ENCODE measurements at regions not wholly inside any gene's neighbourhood (a gene's known extent, or its start where the extent isn't known, plus 50 kb on each side); places are given as distances from the start of the nearest gene placed in this dataset.

DNA sequence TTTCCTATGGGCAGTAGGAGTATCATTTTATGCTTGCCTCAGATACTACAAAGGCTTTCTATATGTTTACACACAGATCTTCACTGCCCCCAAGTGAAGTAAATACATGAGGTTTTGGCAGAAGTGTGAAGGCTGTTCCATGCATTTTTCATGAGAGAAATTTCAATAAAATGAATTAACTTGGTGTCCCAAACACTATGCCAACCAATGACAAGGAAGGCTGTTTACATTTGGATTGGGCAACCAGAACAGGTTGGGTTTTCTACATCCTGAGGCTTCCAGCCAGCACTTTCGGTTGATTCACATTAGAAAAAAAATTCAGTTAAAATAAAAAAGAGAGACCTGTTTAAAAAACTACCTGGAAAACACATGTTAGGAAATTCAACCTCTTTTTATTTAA, 625.4 kb downstream of the KCNJ2 start (continued):
- TF ChIP-seq, protein P1, sequence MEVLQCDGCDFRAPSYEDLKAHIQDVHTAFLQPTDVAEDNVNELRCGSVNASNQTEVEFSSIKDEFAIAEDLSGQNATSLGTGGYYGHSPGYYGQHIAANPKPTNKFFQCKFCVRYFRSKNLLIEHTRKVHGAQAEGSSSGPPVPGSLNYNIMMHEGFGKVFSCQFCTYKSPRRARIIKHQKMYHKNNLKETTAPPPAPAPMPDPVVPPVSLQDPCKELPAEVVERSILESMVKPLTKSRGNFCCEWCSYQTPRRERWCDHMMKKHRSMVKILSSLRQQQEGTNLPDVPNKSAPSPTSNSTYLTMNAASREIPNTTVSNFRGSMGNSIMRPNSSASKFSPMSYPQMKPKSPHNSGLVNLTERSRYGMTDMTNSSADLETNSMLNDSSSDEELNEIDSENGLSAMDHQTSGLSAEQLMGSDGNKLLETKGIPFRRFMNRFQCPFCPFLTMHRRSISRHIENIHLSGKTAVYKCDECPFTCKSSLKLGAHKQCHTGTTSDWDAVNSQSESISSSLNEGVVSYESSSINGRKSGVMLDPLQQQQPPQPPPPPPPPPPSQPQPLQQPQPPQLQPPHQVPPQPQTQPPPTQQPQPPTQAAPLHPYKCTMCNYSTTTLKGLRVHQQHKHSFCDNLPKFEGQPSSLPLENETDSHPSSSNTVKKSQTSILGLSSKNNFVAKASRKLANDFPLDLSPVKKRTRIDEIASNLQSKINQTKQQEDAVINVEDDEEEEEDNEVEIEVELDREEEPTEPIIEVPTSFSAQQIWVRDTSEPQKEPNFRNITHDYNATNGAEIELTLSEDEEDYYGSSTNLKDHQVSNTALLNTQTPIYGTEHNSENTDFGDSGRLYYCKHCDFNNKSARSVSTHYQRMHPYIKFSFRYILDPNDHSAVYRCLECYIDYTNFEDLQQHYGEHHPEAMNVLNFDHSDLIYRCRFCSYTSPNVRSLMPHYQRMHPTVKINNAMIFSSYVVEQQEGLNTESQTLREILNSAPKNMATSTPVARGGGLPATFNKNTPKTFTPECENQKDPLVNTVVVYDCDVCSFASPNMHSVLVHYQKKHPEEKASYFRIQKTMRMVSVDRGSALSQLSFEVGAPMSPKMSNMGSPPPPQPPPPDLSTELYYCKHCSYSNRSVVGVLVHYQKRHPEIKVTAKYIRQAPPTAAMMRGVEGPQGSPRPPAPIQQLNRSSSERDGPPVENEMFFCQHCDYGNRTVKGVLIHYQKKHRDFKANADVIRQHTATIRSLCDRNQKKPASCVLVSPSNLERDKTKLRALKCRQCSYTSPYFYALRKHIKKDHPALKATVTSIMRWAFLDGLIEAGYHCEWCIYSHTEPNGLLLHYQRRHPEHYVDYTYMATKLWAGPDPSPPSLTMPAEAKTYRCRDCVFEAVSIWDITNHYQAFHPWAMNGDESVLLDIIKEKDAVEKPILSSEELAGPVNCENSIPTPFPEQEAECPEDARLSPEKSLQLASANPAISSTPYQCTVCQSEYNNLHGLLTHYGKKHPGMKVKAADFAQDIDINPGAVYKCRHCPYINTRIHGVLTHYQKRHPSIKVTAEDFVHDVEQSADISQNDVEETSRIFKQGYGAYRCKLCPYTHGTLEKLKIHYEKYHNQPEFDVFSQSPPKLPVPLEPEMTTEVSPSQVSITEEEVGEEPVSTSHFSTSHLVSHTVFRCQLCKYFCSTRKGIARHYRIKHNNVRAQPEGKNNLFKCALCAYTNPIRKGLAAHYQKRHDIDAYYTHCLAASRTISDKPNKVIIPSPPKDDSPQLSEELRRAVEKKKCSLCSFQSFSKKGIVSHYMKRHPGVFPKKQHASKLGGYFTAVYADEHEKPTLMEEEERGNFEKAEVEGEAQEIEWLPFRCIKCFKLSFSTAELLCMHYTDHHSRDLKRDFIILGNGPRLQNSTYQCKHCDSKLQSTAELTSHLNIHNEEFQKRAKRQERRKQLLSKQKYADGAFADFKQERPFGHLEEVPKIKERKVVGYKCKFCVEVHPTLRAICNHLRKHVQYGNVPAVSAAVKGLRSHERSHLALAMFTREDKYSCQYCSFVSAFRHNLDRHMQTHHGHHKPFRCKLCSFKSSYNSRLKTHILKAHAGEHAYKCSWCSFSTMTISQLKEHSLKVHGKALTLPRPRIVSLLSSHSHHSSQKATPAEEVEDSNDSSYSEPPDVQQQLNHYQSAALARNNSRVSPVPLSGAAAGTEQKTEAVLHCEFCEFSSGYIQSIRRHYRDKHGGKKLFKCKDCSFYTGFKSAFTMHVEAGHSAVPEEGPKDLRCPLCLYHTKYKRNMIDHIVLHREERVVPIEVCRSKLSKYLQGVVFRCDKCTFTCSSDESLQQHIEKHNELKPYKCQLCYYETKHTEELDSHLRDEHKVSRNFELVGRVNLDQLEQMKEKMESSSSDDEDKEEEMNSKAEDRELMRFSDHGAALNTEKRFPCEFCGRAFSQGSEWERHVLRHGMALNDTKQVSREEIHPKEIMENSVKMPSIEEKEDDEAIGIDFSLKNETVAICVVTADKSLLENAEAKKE (CRISPR knock-in tag; IDR thresholded peaks at IDR 0.05), result no peak
- TF ChIP-seq POLR2AphosphoS5 (IDR thresholded peaks at IDR 0.05; ENCODE audit: low read depth) (no peak), ETS1 (IDR thresholded peaks at IDR 0.05) (no peak), EZH2 (IDR thresholded peaks at IDR 0.05; ENCODE audit: low read depth, unreplicated experiment) (no peak), EZH2phosphoT487 (IDR thresholded peaks at IDR 0.05; ENCODE audit: unreplicated experiment) (no peak), ZNF331 (CRISPR knock-in tag; IDR thresholded peaks at IDR 0.05; ENCODE audit: low read depth) (no peak), JUNB (IDR thresholded peaks at IDR 0.05; ENCODE audit: unreplicated experiment) (no peak), NANOG (IDR thresholded peaks at IDR 0.05; ENCODE audit: borderline replicate concordance) (no peak)

- no peaks in the 10 kb centered on the region for H3F3A ChIP-seq (replicated peaks; ENCODE audit: low read depth)
- no peak overlapping the region for H3K27ac ChIP-seq (ENCODE audit: low read depth)
- H3K4me1 ChIP-seq (ENCODE audit: insufficient read depth), result no peaks in the 10 kb centered on the region
- no peak overlapping the region for H3K4me2 ChIP-seq
- Mint-ChIP-seq H3K4me3 (no peak overlapping the region), H3K4me1 (peaks cover 6% of the 10 kb centered on the region; the same call in 2 of the 3 replicates), H3K9me3 (no peaks in the 10 kb centered on the region; the same call in 2 of the 3 replicates), H3K27ac (no peak overlapping the region), H3K36me3 (ENCODE audit: low read depth) (no peaks in the 10 kb centered on the region), H3K27me3 (ENCODE audit: insufficient read depth, low read depth, poor library complexity) (no peaks in the 10 kb centered on the region)
- H3K27me3 ChIP-seq (ENCODE audit: insufficient read depth), result no peaks in the 10 kb centered on the region
- H2AFZ ChIP-seq, result no peak overlapping the region
- DNase-seq (ENCODE audit: low spot score), result no peak
- H3K36me3 ChIP-seq (ENCODE audit: insufficient read depth), result no peaks in the 10 kb centered on the region
- no peaks in the 10 kb centered on the region for H3K79me2 ChIP-seq (replicated peaks; ENCODE audit: insufficient read depth)
- no peaks in the 10 kb centered on the region for H4K20me1 ChIP-seq (replicated peaks; ENCODE audit: insufficient read depth)
- ATAC-seq, result no peak
- peaks cover 4% of the 10 kb centered on the region; the same call in 1 of the 2 replicates for H3K9me2 ChIP-seq (ENCODE audit: insufficient read depth)
- no peak overlapping the region for H3K4me3 ChIP-seq
- TF ChIP-seq POLR2AphosphoS5 (IDR thresholded peaks at IDR 0.05; ENCODE audit: low read depth) (no peak), JUNB (IDR thresholded peaks at IDR 0.05; ENCODE audit: unreplicated experiment) (no peak), NANOG (IDR thresholded peaks at IDR 0.05; ENCODE audit: borderline replicate concordance) (no peak), STAT1 (IDR thresholded peaks at IDR 0.05; ENCODE audit: unreplicated experiment) (no peak), CREB1 (CRISPR knock-in tag; IDR thresholded peaks at IDR 0.05; ENCODE audit: low read depth) (no peak), ETS1 (IDR thresholded peaks at IDR 0.05) (no peak)
- TF ChIP-seq, protein P2, sequence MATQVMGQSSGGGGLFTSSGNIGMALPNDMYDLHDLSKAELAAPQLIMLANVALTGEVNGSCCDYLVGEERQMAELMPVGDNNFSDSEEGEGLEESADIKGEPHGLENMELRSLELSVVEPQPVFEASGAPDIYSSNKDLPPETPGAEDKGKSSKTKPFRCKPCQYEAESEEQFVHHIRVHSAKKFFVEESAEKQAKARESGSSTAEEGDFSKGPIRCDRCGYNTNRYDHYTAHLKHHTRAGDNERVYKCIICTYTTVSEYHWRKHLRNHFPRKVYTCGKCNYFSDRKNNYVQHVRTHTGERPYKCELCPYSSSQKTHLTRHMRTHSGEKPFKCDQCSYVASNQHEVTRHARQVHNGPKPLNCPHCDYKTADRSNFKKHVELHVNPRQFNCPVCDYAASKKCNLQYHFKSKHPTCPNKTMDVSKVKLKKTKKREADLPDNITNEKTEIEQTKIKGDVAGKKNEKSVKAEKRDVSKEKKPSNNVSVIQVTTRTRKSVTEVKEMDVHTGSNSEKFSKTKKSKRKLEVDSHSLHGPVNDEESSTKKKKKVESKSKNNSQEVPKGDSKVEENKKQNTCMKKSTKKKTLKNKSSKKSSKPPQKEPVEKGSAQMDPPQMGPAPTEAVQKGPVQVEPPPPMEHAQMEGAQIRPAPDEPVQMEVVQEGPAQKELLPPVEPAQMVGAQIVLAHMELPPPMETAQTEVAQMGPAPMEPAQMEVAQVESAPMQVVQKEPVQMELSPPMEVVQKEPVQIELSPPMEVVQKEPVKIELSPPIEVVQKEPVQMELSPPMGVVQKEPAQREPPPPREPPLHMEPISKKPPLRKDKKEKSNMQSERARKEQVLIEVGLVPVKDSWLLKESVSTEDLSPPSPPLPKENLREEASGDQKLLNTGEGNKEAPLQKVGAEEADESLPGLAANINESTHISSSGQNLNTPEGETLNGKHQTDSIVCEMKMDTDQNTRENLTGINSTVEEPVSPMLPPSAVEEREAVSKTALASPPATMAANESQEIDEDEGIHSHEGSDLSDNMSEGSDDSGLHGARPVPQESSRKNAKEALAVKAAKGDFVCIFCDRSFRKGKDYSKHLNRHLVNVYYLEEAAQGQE (IDR thresholded peaks at IDR 0.05; ENCODE audit: unreplicated experiment), result no peak
Measured at GRCh38 chr17:70795620-70796019, 626.3 kb downstream of the KCNJ2 start.

Data from GM23338 (cell line).